MM.1S (cell line): ENCODE measurements at regions not wholly inside any gene's neighbourhood (a gene's known extent, or its start where the extent isn't known, plus 50 kb on each side); places are given as distances from the start of the nearest gene placed in this dataset.

Source experiments
- DNase-seq: peaks from one replicate; pipeline ENCODE4 v3.0.0-alpha.2; 2015
- H2AFZ ChIP-seq: fragments of 300-600 bp; sonication (generic); 2 replicates; pipeline ENCODE4 v1.6.0; 2016; ENCODE audit warnings: antibody characterized with exemption, low read length
- H3F3A ChIP-seq: fragments of 300-600 bp; sonication (generic); 2 replicates; pipeline ENCODE4 v1.6.1; 2016; ENCODE audit warnings: mild to moderate bottlenecking, antibody characterized with exemption, low read length, moderate library complexity, mixed read lengths; ENCODE audit not compliant: insufficient read depth
- H3K27ac ChIP-seq: fragments of 300-600 bp; sonication (generic); 2 replicates; pipeline ENCODE4 v1.5.1; 2016; ENCODE audit warnings: mild to moderate bottlenecking, low read length
- H3K27me3 ChIP-seq: fragments of 300-600 bp; sonication (generic); replicated peaks from 2 replicates; pipeline ENCODE4 v1.6.0; 2016; ENCODE audit warnings: low read length; ENCODE audit not compliant: insufficient read depth
- H3K36me3 ChIP-seq: fragments of 300-600 bp; sonication (generic); replicated peaks from 2 replicates; pipeline ENCODE4 v1.6.1; 2016; ENCODE audit warnings: mild to moderate bottlenecking, low read length, mixed read lengths; ENCODE audit not compliant: insufficient read depth
- H3K4me1 ChIP-seq: fragments of 300-600 bp; sonication (generic); 2 replicates; pipeline ENCODE4 v1.6.1; 2016; ENCODE audit warnings: low read length, mixed read lengths
- H3K4me2 ChIP-seq: fragments of 300-600 bp; sonication (generic); 2 replicates; pipeline ENCODE4 v1.6.0; 2016; ENCODE audit warnings: low read depth, low read length
- H3K4me3 ChIP-seq: fragments of 300-600 bp; sonication (generic); 2 replicates; pipeline ENCODE4 v1.5.1; 2016; ENCODE audit warnings: low read length, mixed read lengths
- H3K79me2 ChIP-seq: fragments of 300-600 bp; sonication (generic); 2 replicates; pipeline ENCODE4 v1.6.1; 2016; ENCODE audit warnings: mixed run types, low read length, mixed read lengths
- H3K9ac ChIP-seq: fragments of 300-600 bp; sonication (generic); 2 replicates; pipeline ENCODE4 v1.6.1; 2016; ENCODE audit warnings: low read length, mixed read lengths
- H3K9me2 ChIP-seq: fragments of 300-600 bp; sonication (generic); replicated peaks from 2 replicates; pipeline ENCODE4 v1.6.1; 2016; ENCODE audit warnings: mild to moderate bottlenecking, low read length, mixed read lengths; ENCODE audit not compliant: insufficient read depth
- H3K9me3 ChIP-seq: fragments of 300-600 bp; sonication (generic); replicated peaks from 2 replicates; pipeline ENCODE4 v1.6.1; 2016; ENCODE audit warnings: mild to moderate bottlenecking, low read length, mixed read lengths; ENCODE audit not compliant: insufficient read depth
- H4K20me1 ChIP-seq: fragments of 300-600 bp; sonication (generic); 2 replicates; pipeline ENCODE4 v1.6.1; 2016; ENCODE audit warnings: mild to moderate bottlenecking, low read length, moderate library complexity, mixed read lengths; ENCODE audit not compliant: insufficient read depth
- EZH2 ChIP-seq: fragments of 300-600 bp; sonication (generic); optimal IDR thresholded peaks from 2 replicates; pipeline ENCODE3; 2017; ENCODE audit warnings: low read depth, mild to moderate bottlenecking, antibody characterized with exemption, low read length, mixed read lengths
- EZH2phosphoT487 ChIP-seq: fragments of 300-600 bp; sonication (generic); IDR thresholded peaks from 2 replicates; pipeline ENCODE4 v1.6.1; 2018; ENCODE audit warnings: antibody characterized with exemption, low read length
- TF ChIP-seq, protein P1 (sequence below): fragments of 300-600 bp; sonication (generic); IDR thresholded peaks from 2 replicates; pipeline ENCODE4 v1.5.1; 2016; ENCODE audit warnings: antibody characterized with exemption, low read length, mixed read lengths

DNA sequence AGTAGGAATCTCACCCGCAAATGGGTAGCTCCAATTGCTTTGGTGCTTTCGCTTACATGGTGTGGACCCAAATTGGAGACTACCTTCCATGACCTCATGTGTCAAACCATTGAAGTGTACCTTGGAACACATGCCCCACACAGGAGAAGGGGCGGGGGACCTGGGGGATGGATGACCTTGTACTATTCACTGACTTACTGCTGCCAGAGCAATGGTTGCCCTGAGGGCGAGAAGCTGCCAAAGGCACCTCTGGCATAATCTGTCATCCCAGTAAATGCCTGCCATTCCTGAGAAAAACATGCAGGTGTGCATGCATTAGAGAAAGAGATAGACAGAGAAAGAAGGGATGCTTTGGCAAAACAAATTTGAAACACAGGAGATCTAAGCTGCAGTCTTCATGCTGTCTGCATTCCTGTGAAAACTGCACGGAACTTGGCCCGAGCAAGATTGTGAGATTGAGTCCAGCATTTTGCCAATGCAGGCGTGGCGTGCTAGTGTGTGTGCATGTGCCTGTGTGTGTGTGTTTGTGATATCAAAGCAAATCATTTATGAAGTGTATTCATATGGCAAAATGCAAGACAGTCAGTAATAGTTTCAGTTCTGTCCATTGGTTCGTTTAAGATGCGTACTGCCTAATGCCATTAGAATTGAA, 219.5 kb upstream of the MDFIC2 start:
- no peak overlapping the region for H3K9ac ChIP-seq
- no peaks in the 10 kb centered on the region for H4K20me1 ChIP-seq
- H3K79me2 ChIP-seq: no peaks in the 10 kb centered on the region
- H3K27me3 ChIP-seq: no peaks in the 10 kb centered on the region
- H2AFZ ChIP-seq: no peak overlapping the region
- no peak overlapping the region for H3K27ac ChIP-seq
- no peak for DNase-seq
- TF ChIP-seq EZH2phosphoT487 (no peak), EZH2 (no peak)
- no peaks in the 10 kb centered on the region for H3K4me1 ChIP-seq
- H3K4me3 ChIP-seq: no peak overlapping the region
- H3K9me3 ChIP-seq: no peaks in the 10 kb centered on the region
- no peaks in the 10 kb centered on the region for H3K9me2 ChIP-seq
- H3F3A ChIP-seq: no peaks in the 10 kb centered on the region
- H3K36me3 ChIP-seq: no peaks in the 10 kb centered on the region
- H3K4me2 ChIP-seq: no peak overlapping the region

DNA sequence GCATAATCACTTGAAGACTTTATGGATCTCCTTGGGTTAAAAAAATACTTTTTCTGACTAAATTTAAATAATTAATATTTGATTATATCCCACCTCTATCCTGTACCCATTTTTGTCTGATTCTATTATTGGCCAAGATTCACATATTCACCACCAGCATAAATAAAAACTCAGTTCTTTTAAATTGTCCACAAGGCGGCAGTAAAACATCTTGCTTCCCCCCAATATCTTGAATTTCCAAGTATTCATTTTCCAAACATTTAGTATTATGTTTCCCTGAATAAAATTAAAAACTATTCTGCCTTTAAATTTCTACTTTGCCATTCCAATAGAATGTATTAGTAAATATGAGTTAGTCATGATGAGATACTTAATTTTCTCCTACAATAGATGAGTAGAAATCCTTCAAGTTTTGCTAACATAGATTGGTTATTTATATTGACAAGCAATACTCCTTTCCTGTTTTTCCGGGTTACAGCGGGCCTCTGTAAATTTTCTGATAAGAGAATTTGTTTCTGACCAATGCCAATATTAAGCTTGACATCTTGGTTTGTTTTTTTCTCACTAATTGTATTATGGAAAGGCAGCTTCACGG, 218.7 kb upstream of the MDFIC2 start:
- H4K20me1 ChIP-seq: no peaks in the 10 kb centered on the region
- H3K4me3 ChIP-seq: no peak overlapping the region
- H3K9me2 ChIP-seq: no peaks in the 10 kb centered on the region
- H3K9me3 ChIP-seq: no peaks in the 10 kb centered on the region
- H3K4me2 ChIP-seq: no peak overlapping the region
- DNase-seq: no peak
- H3K36me3 ChIP-seq: no peaks in the 10 kb centered on the region
- no peaks in the 10 kb centered on the region for H3K27me3 ChIP-seq
- no peak overlapping the region for H2AFZ ChIP-seq
- H3K9ac ChIP-seq: no peak overlapping the region
- no peaks in the 10 kb centered on the region for H3F3A ChIP-seq
- H3K27ac ChIP-seq: no peak overlapping the region
- TF ChIP-seq EZH2phosphoT487 (no peak), EZH2 (no peak)
- TF ChIP-seq, protein P1, sequence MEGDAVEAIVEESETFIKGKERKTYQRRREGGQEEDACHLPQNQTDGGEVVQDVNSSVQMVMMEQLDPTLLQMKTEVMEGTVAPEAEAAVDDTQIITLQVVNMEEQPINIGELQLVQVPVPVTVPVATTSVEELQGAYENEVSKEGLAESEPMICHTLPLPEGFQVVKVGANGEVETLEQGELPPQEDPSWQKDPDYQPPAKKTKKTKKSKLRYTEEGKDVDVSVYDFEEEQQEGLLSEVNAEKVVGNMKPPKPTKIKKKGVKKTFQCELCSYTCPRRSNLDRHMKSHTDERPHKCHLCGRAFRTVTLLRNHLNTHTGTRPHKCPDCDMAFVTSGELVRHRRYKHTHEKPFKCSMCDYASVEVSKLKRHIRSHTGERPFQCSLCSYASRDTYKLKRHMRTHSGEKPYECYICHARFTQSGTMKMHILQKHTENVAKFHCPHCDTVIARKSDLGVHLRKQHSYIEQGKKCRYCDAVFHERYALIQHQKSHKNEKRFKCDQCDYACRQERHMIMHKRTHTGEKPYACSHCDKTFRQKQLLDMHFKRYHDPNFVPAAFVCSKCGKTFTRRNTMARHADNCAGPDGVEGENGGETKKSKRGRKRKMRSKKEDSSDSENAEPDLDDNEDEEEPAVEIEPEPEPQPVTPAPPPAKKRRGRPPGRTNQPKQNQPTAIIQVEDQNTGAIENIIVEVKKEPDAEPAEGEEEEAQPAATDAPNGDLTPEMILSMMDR: peak; percentile 51
- H3K4me1 ChIP-seq: no peaks in the 10 kb centered on the region
- no peaks in the 10 kb centered on the region for H3K79me2 ChIP-seq

DNA sequence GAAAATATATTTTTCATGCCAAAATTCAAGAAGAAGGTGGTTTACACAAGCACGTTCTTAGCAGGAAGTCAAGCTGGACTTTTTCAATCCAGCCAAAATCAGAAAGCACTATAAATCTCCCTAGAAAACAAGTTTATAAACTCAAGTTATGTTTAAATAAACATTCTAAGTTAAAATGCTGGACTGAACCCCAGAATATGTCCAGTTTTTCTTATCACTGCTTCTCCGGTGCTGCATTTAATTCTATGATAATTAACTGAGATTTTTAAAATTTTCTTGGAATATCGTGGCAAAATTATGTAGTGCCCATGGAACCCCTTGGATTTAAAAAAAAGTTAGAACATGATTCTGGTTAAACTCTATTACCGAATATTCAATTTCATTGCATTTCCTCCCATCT, 218.2 kb upstream of the MDFIC2 start:
- Histone ChIP-seq H4K20me1 (no peaks in the 10 kb centered on the region), H3K27ac (no peak overlapping the region), H3K36me3 (no peaks in the 10 kb centered on the region), H3F3A (no peaks in the 10 kb centered on the region), H3K9me2 (no peaks in the 10 kb centered on the region), H3K9me3 (no peaks in the 10 kb centered on the region), H3K4me2 (no peak overlapping the region), H3K27me3 (no peaks in the 10 kb centered on the region), H3K9ac (no peak overlapping the region), H3K79me2 (no peaks in the 10 kb centered on the region), H3K4me1 (no peaks in the 10 kb centered on the region), H3K4me3 (no peak overlapping the region), H2AFZ (no peak overlapping the region)
- no peak for TF ChIP-seq EZH2phosphoT487
- TF ChIP-seq, protein P1: no peak
- TF ChIP-seq EZH2: no peak
- DNase-seq: no peak

DNA sequence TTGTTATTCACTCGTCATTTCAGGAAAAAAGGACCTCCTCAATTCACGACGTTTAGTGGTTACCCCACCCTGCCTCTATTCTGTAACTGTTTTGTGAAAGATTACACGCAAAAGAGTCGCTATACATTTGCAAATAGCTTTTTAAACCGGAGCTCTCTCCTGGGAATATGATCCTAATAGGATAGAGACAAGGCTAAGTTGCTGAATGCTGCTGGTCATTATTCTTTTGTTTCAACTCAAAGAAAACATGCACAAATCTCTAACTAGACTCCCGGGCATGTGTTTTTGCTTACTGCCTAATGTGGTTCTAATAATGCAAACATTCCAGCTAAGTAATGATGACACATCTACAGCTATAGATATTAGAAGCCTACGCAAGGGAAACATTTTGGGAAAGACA, 214.6 kb upstream of the MDFIC2 start:
- H3K9ac ChIP-seq: no peak overlapping the region
- H3K36me3 ChIP-seq: no peaks in the 10 kb centered on the region
- H3K4me3 ChIP-seq: no peak overlapping the region
- no peaks in the 10 kb centered on the region for H3F3A ChIP-seq
- H4K20me1 ChIP-seq: no peaks in the 10 kb centered on the region
- H3K27ac ChIP-seq: no peak overlapping the region
- H2AFZ ChIP-seq: no peak overlapping the region
- DNase-seq: no peak
- H3K4me1 ChIP-seq: no peaks in the 10 kb centered on the region
- H3K9me3 ChIP-seq: no peaks in the 10 kb centered on the region
- no peaks in the 10 kb centered on the region for H3K79me2 ChIP-seq
- H3K27me3 ChIP-seq: no peaks in the 10 kb centered on the region
- no peaks in the 10 kb centered on the region for H3K9me2 ChIP-seq
- no peak for TF ChIP-seq EZH2
- H3K4me2 ChIP-seq: no peak overlapping the region
